ENCODE measurements at regions not wholly inside any gene's neighbourhood (a gene's known extent, or its start where the extent isn't known, plus 50 kb on each side); places are given as distances from the start of the nearest gene placed in this dataset.

DNA sequence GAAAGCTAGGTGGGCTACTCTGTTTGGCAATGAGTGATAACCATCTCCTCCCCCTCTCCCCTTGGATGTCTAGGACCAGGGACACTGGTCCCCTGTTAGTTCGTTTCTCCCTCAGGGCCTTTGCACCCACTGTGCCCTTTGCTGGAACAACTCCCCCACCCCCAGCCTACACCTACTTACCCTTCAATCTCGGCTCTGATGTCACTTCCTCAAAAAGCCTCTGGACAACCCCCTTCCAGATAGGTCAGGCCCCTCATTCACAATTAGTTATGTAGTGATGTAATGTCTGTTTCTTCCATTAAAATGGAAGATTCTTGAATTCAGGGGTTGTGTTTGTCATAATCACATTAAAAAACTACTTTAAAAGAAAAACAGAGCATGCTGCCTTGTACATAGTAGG lies 152.9 kb downstream of the SNX10 start (continued):
- TF ChIP-seq RFX5 (IDR thresholded peaks at IDR 0.05), result no peak
- no peak for TF ChIP-seq KDM1A (IDR thresholded peaks at IDR 0.05; ENCODE audit: low read depth)
- TF ChIP-seq POLR2AphosphoS2 (conservative IDR thresholded peaks at IDR 0.05; ENCODE audit: low read length), result no peak
- TF ChIP-seq SREBF2 (IDR thresholded peaks at IDR 0.05), result no peak
- TF ChIP-seq, protein P1, sequence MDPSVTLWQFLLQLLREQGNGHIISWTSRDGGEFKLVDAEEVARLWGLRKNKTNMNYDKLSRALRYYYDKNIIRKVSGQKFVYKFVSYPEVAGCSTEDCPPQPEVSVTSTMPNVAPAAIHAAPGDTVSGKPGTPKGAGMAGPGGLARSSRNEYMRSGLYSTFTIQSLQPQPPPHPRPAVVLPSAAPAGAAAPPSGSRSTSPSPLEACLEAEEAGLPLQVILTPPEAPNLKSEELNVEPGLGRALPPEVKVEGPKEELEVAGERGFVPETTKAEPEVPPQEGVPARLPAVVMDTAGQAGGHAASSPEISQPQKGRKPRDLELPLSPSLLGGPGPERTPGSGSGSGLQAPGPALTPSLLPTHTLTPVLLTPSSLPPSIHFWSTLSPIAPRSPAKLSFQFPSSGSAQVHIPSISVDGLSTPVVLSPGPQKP (IDR thresholded peaks at IDR 0.05; ENCODE audit: low read depth, low read length), result no peak
- no peak for TF ChIP-seq ZSCAN20 (CRISPR knock-in tag; IDR thresholded peaks at IDR 0.05)

DNA sequence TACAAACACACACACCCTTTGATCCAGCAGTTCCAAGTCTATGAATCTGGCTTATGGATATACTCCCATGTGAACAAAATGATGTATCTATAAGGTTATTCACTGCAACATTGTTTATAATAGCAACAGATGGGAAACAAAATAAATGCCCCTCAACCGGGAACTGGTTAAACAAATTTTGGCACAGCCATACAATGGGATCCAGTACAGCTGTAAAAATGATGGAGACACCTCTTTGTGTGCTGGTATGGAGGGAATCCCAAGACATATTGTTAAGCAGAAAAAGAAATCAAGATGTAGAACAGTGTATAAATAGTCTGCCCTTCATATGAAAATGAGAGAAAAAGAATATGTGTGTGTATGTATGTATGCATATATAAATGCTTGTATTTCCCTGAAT lies 155.5 kb downstream of the SNX10 start:
- Histone ChIP-seq H3K4me3 (no peak overlapping the region), H3K4me2 (no peak overlapping the region), H3K9me3 (no peaks in the 10 kb centered on the region), H3K4me1 (peaks cover 30% of the 10 kb centered on the region), H3K27ac (no peak overlapping the region)
- FAIRE-seq (no peak), DNase-seq (ENCODE audit: low read depth in 1 of 2, low spot score in 1 of 2) (no peak), ATAC-seq (no peak)
- TF ChIP-seq, protein P2, sequence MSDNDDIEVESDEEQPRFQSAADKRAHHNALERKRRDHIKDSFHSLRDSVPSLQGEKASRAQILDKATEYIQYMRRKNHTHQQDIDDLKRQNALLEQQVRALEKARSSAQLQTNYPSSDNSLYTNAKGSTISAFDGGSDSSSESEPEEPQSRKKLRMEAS (IDR thresholded peaks at IDR 0.05), result no peak
- TF ChIP-seq, protein P3, sequence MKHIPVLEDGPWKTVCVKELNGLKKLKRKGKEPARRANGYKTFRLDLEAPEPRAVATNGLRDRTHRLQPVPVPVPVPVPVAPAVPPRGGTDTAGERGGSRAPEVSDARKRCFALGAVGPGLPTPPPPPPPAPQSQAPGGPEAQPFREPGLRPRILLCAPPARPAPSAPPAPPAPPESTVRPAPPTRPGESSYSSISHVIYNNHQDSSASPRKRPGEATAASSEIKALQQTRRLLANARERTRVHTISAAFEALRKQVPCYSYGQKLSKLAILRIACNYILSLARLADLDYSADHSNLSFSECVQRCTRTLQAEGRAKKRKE (CRISPR knock-in tag; IDR thresholded peaks at IDR 0.05; ENCODE audit: low read depth), result no peak
- TF ChIP-seq NPAS2 (CRISPR knock-in tag; IDR thresholded peaks at IDR 0.05; ENCODE audit: borderline replicate concordance) (no peak), TP53 (CRISPR knock-in tag; IDR thresholded peaks at IDR 0.05) (no peak), KDM5A (IDR thresholded peaks at IDR 0.05) (no peak), GATA3 (IDR thresholded peaks at IDR 0.05; ENCODE audit: borderline replicate concordance) (no peak), CHD4 (IDR thresholded peaks at IDR 0.05; ENCODE audit: borderline replicate concordance) (no peak), FOSL2 (IDR thresholded peaks at IDR 0.05) (no peak), FOSL2 (CRISPR knock-in tag; IDR thresholded peaks at IDR 0.05) (no peak), CEBPB (IDR thresholded peaks at IDR 0.05) (no peak), JUNB (IDR thresholded peaks at IDR 0.05) (no peak), EHMT2 (IDR thresholded peaks at IDR 0.05; ENCODE audit: low read depth) (no peak)
- TF ChIP-seq, protein P1 (IDR thresholded peaks at IDR 0.05; ENCODE audit: low read depth, low read length), result no peak
- CTCF ChIA-PET, result interaction anchor here (1.3 kb wide), 1 partner anchor 31 kb away, joined by 5 read pairs; no protein-coding TSS in a partner anchor
- POLR2A ChIA-PET, result no interaction called here
- 43% methylated on average over 1 of the region's 1 CpG for WGBS (ENCODE audit: missing lambda C conversion rate)

DNA sequence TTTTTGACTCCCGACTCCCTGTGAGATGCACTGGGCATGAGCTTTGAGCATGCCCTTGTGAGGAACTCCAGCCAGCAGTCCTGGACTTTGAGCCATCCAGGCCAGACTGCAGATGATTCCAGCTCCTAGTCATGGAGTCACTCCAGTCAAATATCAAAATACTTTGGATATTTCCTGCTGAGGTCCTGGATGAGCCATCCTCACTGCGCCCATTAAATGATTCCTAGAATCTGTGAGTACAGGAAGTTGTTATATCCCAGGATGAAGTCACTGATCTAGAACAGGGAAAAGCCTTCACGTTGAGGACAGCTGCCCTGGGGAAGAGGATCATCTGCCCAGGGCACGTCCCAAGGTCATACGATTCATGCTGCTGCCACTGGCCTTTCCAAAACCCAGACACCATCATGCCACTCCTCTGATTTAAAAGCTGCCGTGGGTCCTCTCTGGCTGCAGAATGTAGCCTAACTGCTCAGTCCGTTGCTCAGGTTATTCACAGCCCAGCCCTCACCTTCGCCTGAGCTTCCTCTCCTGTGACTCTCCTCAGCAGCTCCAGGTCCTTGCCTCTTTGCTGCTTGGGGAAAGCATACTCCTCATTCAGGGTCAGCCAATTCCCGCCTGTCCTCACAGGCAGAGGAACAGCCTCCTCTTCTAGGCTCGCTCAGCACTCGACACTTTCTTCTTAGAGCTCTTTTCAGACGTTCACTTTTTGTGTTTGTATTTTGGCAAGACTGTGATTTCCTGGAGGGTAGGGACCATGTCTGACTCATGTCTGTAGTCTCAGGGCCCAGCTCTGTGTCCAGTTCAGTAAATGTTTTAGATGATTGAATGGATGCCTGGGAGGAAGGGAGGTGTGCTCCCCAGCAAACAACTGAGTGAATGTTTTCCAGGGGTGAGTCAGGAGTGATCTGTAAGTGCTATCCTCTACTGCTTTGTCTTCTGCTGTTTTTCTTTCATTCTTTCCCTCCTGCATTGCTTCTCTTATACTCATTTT lies 157.8 kb downstream of the SNX10 start:
- Histone ChIP-seq H3K4me1 (peaks cover 30% of the 10 kb centered on the region), H3K9me3 (no peaks in the 10 kb centered on the region), H3K4me3 (no peak overlapping the region), H3K4me2 (peak overlapping the region; percentile 79), H3K27ac (peak overlapping the region; percentile 58 to 81)
- FAIRE-seq (no peak), ATAC-seq (peak; percentile 79 to 88), DNase-seq (ENCODE audit: low read depth in 1 of 2, low spot score in 1 of 2) (peak; percentile 10 to 61)
- TF ChIP-seq ZNF302 (CRISPR knock-in tag; IDR thresholded peaks at IDR 0.05) (no peak), FOSL2 (IDR thresholded peaks at IDR 0.05) (no peak), FOSL2 (CRISPR knock-in tag; IDR thresholded peaks at IDR 0.05) (peak; percentile 23; the same call in 1 of the 2 replicates), HOXB13 (CRISPR knock-in tag; IDR thresholded peaks at IDR 0.05; ENCODE audit: low read depth) (no peak), HOXB5 (CRISPR knock-in tag; IDR thresholded peaks at IDR 0.05) (no peak)
- 28% methylated on average over 12 of the region's 12 CpGs for WGBS (ENCODE audit: missing lambda C conversion rate)
- CTCF ChIA-PET, result interaction anchor here (0.8 to 1.3 kb wide), 5 partner anchors 11 to 79 kb away, joined by 3 to 4 read pairs (median 3); no protein-coding TSS in a partner anchor
- POLR2A ChIA-PET, result no interaction called here

Data from A549 (cell line).